GM23338 (cell line): ENCODE measurements at regions not wholly inside any gene's neighbourhood (a gene's known extent, or its start where the extent isn't known, plus 50 kb on each side); places are given as distances from the start of the nearest gene placed in this dataset.

Experiments
- ATAC-seq: fragments of 200-7000 bp; cut with Tn5 transposase; 3 replicates; pipeline ENCODE4 v1.9.1; 2020
- DNase-seq: peaks from one replicate; pipeline ENCODE4 v3.0.0-alpha.2; 2015; ENCODE audit warnings: low spot score
- H2AFZ ChIP-seq: fragments of 200-600 bp; sonication (generic); 2 replicates; pipeline ENCODE4 v1.8.0; 2016; ENCODE audit warnings: antibody characterized with exemption, mild to moderate bottlenecking, moderate library complexity
- H3F3A ChIP-seq: fragments of 200-600 bp; sonication (generic); replicated peaks from 2 replicates; pipeline ENCODE4 v1.8.0; 2017; ENCODE audit warnings: antibody characterized with exemption, mixed run types, low read depth
- H3K27ac ChIP-seq: fragments of 200-600 bp; sonication (generic); 2 replicates; pipeline ENCODE4 v1.6.1; 2016; ENCODE audit warnings: low read depth
- H3K27me3 ChIP-seq: fragments of 200-600 bp; sonication (generic); 2 replicates; pipeline ENCODE4 v1.8.0; 2016; ENCODE audit warnings: mild to moderate bottlenecking, mixed run types, moderate library complexity; ENCODE audit not compliant: insufficient read depth
- H3K36me3 ChIP-seq: fragments of 200-600 bp; sonication (generic); 2 replicates; pipeline ENCODE4 v1.8.0; 2016; ENCODE audit warnings: mild to moderate bottlenecking; ENCODE audit not compliant: insufficient read depth
- H3K4me1 ChIP-seq: fragments of 200-600 bp; sonication (generic); 2 replicates; pipeline ENCODE4 v1.8.0; 2016; ENCODE audit warnings: mild to moderate bottlenecking, moderate library complexity; ENCODE audit not compliant: insufficient read depth
- H3K4me2 ChIP-seq: fragments of 200-600 bp; sonication (generic); 2 replicates; pipeline ENCODE4 v1.7.1; 2017; ENCODE audit warnings: mixed run types
- H3K4me3 ChIP-seq: fragments of 200-600 bp; sonication (generic); 2 replicates; pipeline ENCODE4 v1.6.1; 2016; ENCODE audit warnings: mixed run types
- H3K79me2 ChIP-seq: fragments of 200-600 bp; sonication (generic); replicated peaks from 2 replicates; pipeline ENCODE4 v1.8.0; 2017; ENCODE audit warnings: mild to moderate bottlenecking; ENCODE audit not compliant: insufficient read depth
- H3K9me2 ChIP-seq: fragments of 200-600 bp; sonication (generic); 2 replicates; pipeline ENCODE4 v1.8.0; 2017; ENCODE audit not compliant: insufficient read depth
- H4K20me1 ChIP-seq: fragments of 200-600 bp; sonication (generic); replicated peaks from 2 replicates; pipeline ENCODE4 v1.8.0; 2017; ENCODE audit warnings: mild to moderate bottlenecking; ENCODE audit not compliant: insufficient read depth
- H3K27ac Mint-ChIP-seq: 2 replicates; pipeline ENCODE4 v1.8.0; 2020; ENCODE audit warnings: inconsistent platforms, mild to moderate bottlenecking, moderate library complexity, mixed read lengths
- H3K27me3 Mint-ChIP-seq: 3 replicates; pipeline ENCODE4 v1.8.0; 2022; ENCODE audit warnings: low read depth, mild to moderate bottlenecking, moderate library complexity, mixed read lengths, inconsistent platforms; ENCODE audit not compliant: insufficient read depth, poor library complexity
- H3K36me3 Mint-ChIP-seq: 3 replicates; pipeline ENCODE4 v1.8.0; 2021; ENCODE audit warnings: low read depth, mild to moderate bottlenecking, inconsistent platforms, moderate library complexity, mixed read lengths
- H3K4me1 Mint-ChIP-seq: 3 replicates; pipeline ENCODE4 v1.8.0; 2020; ENCODE audit warnings: mild to moderate bottlenecking, inconsistent platforms, mixed read lengths
- H3K4me3 Mint-ChIP-seq: 3 replicates; pipeline ENCODE4 v1.8.0; 2021; ENCODE audit warnings: moderate library complexity, mild to moderate bottlenecking, inconsistent platforms, mixed read lengths
- H3K9me3 Mint-ChIP-seq: 3 replicates; pipeline ENCODE4 v1.8.0; 2020; ENCODE audit warnings: moderate library complexity, mild to moderate bottlenecking, inconsistent platforms, mixed read lengths
- ETS1 ChIP-seq: IDR thresholded peaks from 2 replicates; pipeline ENCODE4 v1.6.1; 2016; ENCODE audit warnings: antibody characterized with exemption
- JUNB ChIP-seq: IDR thresholded peaks from one replicate; pipeline ENCODE4 v1.6.1; 2016; ENCODE audit warnings: antibody characterized with exemption; ENCODE audit not compliant: unreplicated experiment
- ZNF114 ChIP-seq: fragments of 250-450 bp; sonication (Bioruptor Pico); IDR thresholded peaks from 2 replicates; pipeline ENCODE4 v1.5.0; 2020; ENCODE audit warnings: mild to moderate bottlenecking, moderate library complexity
- ZNF462 ChIP-seq: fragments of 250-450 bp; sonication (Bioruptor Pico); IDR thresholded peaks from 2 replicates; pipeline ENCODE4 v1.5.0; 2020; ENCODE audit warnings: mild to moderate bottlenecking, moderate library complexity

GRCh38 chr2:121003391-121003790 lies 267.7 kb downstream of the GLI2 start (continued):
- no peak for TF ChIP-seq ZNF462 (CRISPR knock-in tag)

GRCh38 chr2:121004359-121004758 lies 268.7 kb downstream of the GLI2 start:
- peaks cover 6% of the 10 kb centered on the region for H3K36me3 Mint-ChIP-seq
- Histone ChIP-seq H3F3A (no peaks in the 10 kb centered on the region), H3K4me1 (peaks cover 15% of the 10 kb centered on the region), H2AFZ (no peak overlapping the region), H3K4me2 (no peak overlapping the region), H3K79me2 (no peaks in the 10 kb centered on the region), H3K4me3 (no peak overlapping the region), H3K27ac (no peak overlapping the region), H4K20me1 (no peaks in the 10 kb centered on the region), H3K9me2 (0 out of 2 replicates have a peak, but pooled peaks cover 10% of the 10 kb centered on the region), H3K36me3 (no peaks in the 10 kb centered on the region), H3K27me3 (no peaks in the 10 kb centered on the region)
- peaks cover 21% of the 10 kb centered on the region for H3K4me1 Mint-ChIP-seq
- peaks cover 22% of the 10 kb centered on the region for H3K27me3 Mint-ChIP-seq
- H3K27ac Mint-ChIP-seq = no peak overlapping the region
- no peak overlapping the region for H3K4me3 Mint-ChIP-seq
- ATAC-seq (no peak), DNase-seq (no peak)
- H3K9me3 Mint-ChIP-seq = peaks cover 11% of the 10 kb centered on the region; the same call in 1 of the 3 replicates
- no peak for TF ChIP-seq ETS1
- TF ChIP-seq JUNB = no peak
- no peak for TF ChIP-seq ZNF462 (CRISPR knock-in tag)
- no peak for TF ChIP-seq ZNF114 (CRISPR knock-in tag)
